ENCODE measurements at regions not wholly inside any gene's neighbourhood (a gene's known extent, or its start where the extent isn't known, plus 50 kb on each side); places are given as distances from the start of the nearest gene placed in this dataset.

DNA sequence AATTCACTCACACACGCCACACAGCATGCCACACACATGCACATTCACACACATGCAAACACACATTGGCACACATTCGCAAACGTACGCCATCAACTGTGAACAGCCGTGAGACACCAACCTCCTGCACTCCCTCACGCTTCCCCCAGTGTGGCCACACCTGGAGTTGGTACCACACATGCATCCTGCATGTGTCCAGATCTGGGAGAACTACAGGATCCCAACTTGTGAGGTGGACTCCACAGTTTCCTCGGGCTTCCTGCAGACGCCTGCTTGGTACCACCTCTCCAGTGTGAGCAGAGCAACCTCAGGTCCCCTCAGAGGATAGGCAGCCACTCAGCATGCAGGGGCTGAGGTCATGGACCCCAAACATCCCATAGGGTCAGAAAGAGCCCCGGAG, 239.0 kb downstream of the EIPR1 start:
- DNase-seq, result no peak

DNA sequence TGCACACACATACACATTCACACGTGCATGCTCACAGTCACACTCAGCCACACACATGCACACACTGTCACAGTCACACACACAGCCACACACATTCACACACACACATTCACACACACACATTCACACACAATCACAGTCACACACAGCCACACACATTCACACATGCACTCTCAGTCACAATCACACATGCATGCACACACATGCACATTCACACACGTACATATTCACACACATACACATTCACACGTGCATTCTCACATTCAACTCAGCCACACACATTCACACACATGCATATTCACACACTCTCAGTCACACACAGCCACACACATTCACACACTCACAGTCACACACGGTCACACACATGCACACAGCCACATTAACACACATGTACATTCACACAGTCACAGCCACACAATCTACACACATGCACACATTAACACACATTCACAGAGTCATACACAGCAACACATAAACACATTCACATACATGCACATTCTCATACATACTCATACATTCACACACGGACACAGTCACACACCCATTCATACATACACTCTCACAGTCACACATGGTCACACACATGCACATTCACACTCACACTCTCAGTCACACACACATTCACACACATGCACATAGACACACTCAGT, 239.8 kb downstream of the EIPR1 start:
- no peak for DNase-seq

DNA sequence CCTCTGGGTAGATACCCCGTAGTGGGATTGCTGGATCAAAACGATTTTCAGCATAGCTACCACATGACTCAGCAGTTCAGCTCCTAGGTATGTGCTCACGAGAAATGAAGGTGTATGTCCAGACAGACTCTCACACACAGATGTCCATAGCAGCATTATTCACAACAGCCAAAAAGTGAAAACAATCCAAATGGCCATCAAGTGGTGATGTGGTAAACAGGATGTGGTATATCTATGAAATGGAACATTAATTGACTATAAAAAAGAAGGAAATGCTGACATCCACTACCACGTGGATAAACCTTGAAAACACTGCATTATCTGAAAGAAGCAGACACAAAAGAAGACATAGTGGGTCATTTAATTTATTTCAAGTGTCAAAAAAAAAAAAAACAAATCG, 241.9 kb downstream of the EIPR1 start:
- no peak for DNase-seq

DNA sequence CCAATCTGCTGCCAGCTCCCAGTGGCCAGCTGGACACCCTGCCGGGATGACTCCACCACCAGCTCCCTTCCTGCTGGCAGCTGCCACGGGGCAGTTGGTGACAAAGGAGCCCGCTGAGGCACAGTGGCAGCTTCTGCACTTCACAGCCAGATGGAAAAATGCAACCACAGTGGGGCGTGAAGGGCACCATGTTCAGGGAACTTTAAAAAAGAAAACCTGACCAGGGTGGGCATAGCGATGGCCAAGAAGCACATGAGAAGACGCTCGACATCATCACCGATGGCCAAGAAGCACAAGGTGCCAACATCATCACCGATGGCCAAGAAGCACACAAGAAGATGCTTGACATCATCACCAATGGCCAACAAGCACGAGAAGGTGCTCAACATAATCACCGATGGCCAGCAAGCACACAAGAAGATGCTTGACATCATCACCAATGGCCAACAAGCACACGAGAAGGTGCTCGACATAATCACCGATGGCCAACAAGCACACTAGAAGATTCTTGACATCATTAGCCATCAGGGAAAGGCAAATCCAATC, 243.5 kb downstream of the EIPR1 start:
- DNase-seq, result no peak

DNA sequence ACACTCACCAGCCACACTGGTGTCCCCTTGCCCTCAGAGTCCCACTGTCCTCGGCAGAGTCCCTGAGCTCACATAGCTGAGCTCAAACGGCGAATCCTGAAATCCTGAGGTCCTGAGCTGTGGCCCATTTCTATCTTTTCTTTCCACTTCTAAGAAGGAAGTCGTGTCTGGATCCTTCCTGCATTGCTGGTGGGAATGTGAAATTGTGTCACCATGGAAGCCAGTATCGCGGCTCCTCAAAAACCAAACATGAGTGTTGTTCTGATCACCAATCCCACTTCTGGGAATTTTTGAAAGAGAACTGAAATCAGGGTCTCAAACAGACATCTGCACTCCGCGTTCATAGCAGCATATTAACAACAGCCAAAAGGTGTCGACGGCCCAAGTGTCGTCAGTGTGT, 244.7 kb downstream of the EIPR1 start:
- DNase-seq, result no peak

DNA sequence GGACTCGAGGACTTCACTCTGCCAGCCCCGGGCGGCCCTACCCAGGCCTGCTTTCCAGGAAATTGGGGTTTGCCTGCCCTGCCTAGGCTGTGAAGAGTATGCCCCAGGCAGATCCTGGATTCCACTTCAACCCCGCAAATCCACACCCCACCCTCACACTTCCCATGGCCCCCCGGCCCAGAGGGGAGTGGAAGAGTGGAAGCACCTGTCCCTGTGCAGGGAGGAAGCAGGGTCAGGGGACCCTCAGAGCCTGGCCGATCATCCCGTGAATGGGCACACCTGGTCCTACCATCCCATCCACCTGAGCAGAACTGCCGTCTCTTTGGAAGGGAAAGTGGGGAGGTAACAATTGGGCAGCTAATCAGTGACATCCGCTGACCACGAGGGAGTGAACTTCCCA, 245.2 kb downstream of the EIPR1 start:
- no peak for DNase-seq

DNA sequence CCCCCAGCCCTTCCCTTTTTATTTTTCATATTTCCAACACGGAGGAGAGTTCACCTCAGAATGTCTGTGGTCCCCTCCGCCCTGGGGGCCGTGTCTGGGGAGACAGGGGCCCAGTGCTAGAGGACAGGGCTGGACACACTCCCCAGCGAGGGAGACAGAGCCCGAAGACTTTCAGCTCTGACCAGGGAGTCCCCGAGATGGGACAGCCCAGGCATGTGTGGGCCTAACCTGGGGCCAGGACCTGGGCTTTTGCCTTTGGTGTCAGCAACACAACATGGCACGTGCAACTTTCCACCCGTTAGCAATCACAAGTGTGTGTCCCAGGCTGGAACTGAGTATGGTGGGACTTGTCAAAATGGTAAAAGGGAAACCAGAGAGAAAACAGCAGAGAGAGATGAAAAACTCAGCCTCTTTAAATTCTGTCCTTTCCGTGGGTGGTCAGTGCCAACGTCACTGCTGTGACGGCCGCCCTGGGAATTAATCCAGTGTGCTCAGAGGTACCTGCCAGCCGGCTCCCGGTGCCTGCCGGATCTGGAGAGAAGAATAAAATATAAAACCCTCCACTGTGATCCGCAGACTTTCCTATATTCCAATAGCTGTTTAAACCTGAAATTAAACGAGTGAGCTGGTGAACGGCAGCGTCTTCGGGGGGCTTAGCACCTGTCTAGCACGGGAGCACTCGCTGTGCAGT, 245.8 kb downstream of the EIPR1 start:
- DNase-seq, result no peak

DNA sequence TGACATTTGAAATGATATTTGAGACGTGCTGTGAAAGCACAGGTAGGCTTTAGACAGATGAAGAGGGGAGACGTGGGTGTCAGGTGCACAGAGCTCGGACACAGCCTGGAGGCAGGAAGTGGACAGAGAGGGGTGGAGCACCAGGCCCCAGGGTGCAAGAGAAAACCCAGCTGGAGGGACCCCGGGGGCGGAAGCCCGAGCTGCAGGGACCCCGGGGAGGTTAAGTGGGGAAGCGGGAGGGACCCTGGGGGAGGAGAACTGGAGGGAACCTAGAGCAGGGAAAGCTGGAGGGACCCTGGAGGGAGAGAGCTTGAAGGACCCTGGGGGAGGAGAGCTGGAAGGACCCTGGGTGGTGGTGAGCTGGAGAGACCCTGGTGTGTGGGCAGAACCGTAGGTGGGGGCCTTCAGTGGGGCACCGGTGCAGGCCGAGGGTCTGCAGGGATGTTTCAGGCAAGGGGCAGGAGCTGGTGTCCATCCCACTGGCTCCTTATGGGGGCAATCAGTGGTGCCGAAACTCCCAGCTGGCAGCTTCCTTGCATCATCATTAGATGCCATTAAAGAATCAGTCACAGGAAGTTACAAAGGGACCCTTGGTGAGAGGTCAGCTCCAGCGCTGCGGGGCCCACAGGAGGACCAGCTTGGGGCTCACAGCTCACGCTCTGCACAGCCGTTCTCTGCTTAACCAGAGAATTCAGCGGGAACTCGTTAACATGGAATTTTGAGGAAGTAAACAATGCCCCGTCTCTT, 246.6 kb downstream of the EIPR1 start:
- DNase-seq, result no peak

DNA sequence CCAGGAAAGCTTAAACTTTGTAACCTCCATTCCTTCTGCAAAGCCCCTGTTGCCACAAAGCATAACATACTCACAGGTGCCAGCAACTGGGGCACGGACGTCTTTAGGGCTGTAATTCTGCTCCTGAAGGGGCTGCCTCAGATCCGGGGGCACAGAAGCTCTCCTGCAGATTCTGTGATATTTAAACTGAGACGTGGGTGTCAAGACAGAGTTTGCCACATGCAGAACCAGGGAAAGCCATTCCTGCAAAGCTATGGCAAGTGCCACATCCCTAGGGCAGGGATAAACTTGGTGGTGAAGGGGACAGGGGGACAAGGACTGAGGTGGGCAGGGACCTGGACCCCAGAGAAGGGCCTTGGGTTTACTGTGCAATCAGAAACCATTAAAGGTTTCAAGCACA, 247.2 kb downstream of the EIPR1 start:
- no peak for DNase-seq

DNA sequence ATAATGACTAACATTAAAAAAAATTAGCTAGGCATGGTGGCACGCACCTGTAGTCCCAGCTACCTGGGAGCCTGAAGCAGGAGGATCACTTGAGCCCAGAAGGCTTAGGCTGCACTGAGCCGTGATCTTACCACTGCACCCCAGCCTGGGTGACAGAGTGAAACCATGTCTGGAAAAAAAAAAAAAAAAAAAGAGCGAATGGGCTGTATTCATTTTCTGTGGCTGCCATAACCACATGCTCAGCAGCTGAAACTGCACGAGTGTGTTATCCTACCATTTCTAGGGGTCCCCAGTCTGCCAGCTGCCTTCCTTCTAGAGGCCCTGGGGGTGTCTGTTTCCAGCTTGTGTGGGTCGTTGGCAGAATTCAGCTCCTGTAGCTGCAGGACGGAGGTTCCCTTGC, 247.8 kb downstream of the EIPR1 start:
- DNase-seq, result no peak

DNA sequence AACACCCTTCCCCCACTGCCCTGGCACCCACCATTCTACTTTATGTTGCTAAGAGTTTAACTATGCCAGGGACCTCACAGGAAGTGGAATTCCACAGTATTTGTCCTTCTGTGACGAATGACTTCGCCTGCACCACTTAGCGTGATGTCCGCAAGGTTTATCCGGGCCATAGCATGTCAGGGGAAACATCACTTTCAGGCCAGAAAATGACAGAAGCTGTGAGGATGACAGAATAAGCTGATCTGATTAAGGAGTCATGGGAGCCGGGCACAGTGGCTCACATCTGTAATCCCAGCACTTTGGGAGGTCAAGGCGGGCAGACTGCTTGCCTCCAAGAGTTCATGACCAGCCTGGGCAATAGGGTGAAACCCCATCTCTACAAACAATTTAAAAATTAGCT, 248.8 kb downstream of the EIPR1 start:
- no peak for DNase-seq

DNA sequence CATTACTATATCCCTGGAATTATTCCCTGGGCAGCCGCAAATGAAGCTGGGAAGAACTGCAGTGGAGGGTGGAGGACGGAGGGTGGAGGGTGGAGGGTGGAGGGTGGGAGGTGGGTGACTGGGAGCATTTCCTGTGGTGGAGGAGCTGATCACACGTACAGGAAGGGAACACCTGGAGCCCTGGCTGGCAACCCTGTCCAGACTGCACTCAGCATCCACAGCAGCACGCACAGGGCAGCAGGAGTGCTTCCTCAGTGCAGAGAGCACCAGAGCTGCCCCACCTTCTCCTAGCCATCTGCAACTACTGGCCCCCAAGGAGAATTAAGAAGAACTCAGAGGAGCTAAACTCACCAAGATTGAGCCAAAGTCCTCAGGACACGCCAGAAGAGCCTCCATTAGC, 249.9 kb downstream of the EIPR1 start:
- no peak for DNase-seq

DNA sequence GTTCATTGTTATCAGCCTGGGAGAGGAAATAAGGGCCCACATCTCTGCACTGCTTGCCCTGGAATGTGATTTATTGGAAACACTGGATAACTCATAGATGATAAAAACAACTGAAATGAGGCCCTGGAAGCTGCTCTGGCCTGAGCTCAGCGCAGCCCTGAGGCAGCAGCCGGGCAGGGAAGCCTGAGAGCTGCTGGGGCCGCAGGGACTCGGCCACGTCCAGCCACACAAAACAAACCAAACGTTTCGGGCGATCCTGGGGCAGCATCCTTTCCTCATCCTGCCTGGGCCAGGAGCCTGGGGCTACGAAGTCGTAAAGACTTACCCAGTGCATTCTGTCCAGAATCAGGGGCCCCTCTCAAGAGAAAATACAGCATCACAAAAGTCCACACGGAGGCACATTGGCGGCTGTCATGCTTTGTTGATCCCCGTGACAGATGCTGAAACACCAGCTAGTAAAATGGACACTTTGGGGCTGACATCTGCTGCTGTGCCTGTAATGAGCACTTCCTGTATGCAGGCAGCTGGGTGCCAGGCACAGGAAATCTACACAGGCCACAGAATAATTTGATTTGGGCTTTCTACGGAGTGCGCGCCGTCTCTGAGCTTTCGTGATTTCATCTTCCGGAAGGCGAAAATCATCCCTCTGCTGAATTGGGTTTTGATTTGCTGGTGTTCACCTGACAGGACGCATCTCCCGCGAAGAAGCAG, 250.6 kb downstream of the EIPR1 start:
- no peak for DNase-seq

DNA sequence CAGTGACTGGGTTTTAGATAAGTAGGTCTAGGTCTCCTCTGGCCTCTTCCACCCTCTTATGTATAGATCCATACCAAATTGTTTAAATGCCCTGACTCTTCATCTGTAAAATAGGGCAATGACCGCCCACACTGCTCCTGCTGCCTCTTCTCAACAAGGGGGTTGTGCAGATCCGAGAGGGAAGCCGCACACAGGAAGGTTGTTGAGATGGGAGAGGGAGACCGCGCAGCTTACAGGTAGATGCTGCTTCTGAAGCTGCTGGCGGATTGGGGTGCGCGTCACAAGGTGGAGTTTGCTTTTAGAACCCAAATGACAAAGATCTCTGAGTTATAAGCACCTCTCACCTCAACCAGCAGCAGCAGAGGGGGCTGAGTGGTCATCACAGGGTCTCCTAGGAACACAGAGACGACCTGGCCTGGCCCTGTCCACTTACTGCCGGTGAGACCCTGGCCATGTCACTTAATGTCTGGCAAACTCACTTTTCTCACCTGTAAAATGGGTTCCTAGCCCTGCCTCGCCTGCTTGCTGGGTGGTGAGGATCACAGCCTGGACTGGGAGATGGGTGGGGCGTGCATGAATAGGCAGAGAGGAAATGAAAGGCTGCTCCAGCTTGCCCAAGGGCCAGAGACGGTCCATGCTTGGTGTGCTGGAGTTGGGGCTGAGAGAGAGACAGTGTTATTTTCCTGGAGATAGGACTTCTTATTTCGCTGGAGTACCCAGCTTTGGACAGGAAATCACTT, 251.3 kb downstream of the EIPR1 start:
- DNase-seq, result no peak

DNA sequence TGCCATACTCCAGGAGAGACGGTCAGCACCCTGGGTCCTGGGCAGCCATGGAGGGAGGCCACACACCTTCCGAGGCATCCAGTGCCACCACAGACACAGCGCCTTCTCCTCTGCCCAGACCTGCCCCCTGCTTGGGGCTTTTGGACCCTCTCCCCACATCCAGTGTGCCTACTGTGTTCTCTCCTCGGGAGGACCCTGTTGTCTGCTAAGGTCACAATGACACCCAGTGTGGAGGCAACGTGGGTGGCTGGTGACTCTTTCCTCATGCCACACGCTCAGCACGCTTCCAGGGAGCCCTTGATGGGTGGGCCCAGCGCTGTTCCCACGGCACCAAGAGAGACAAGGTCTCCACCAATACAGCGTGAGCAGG, 251.9 kb downstream of the EIPR1 start:
- no peak for DNase-seq

DNA sequence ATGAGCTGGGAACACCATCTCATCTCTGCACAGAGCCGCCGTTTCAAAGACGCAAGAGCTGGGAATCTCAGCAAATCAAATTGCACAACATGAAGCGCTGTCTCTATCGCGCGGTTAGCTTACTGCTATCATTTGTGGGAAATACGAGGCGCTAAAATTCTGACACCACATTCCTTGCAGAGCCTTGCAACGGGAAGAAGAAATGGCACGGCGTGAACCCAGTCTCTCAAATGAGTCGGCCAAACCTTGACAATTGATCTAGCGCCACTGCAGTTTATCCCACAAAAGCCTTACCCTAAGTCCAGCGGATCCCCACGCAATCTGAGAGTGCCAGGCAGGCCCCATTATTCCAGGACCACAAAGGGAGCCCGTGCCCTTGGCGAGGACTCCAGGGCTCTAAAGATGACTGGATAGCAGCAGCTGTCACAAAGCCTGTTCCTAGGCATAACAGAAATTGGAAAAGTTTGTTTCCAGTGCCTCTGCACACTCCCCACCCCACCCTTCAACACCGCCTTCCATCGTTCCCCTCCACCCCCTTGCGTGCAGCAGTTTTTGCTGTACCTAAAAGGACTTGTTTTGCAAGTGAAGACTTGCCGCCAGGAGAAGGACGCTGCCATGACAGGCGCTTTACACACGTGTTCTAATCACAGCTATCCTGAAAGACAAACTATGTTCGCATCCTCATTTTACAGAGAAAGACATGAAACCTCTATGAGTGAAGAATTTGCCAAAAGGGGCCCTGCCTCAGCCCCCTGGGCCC, 252.4 kb downstream of the EIPR1 start:
- DNase-seq, result no peak

DNA sequence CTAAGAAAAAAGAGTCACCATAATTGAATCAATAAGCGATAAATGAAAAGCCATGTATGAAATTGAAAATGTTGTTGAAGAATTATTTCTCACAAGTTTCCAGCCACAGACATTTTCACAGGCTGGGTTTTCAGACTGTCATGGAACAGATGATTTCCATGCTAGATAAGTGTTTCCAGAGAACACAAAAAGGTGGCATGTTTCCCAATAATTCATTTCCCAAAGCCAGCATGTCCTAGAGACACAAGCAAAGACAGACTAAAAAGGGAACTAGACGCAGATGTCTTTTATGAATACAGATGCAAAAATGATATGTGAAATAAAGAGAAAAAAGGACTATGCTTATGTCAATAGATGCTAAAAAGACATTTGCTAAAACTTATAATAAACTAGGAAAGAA, 255.1 kb downstream of the EIPR1 start:
- no peak for DNase-seq

DNA sequence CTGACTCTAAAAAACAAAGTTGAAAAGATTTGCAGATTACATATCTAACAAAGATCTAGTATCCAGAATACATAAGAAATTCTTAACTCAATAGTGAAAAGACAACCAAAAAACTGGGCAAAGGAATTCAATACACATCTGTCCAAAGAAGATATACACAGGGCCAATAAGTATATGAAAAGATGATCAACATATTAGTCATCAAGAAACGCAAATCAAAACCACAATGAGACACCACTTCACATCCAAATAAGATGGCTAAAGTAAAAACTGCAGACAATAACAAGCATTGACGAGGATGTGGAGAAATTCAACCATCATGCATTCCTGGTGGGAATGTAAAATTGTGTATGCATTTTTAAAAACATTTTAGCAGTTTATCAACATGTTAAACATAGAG, 256.0 kb downstream of the EIPR1 start:
- DNase-seq, result no peak

DNA sequence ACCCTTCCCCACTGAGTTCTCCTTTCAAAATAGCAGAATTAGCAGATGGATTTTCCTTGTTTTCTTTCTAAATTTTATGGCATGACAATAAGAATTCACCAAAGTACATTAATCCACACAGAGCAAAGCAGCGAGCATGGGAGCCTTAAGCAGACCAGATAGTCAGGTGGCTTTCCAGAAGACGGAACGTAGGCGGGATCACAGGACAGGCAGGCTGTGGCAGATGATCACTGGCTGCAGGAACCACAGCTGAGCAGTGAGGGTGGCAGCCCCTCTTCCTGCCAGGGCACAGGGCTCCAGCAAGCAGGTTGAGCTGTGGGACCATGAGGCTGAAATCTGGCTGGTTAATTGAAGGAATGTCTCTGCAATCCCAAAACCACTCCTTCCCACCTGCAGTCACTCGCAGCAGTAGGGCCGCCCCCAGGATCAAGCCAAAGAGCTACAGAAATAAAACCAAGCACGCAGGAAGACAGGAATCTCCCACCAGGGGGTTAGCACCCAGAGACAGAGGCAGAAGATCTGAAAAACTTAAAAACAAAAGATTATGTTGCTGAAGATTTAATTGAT, 259.9 kb downstream of the EIPR1 start:
- no peak for DNase-seq

DNA sequence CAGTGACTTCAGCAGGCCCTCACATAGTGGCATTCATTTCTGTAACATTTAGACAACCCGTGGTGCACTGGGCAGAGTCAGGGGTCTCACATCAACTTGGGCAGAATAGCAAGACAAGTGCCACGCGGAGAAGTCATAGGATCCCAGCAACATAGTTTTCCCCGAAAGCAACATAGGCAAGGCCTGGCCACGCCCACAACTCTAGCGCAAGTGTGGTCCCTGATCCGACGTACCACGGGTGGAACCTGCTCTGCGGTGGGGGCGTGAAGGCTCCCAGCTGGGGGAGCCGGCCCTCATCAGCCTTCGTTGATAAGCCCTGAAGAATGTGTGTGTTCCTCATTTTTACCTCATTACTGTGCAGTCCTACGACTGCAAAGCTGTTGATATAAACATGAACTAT, 261.2 kb downstream of the EIPR1 start:
- no peak for DNase-seq

DNA sequence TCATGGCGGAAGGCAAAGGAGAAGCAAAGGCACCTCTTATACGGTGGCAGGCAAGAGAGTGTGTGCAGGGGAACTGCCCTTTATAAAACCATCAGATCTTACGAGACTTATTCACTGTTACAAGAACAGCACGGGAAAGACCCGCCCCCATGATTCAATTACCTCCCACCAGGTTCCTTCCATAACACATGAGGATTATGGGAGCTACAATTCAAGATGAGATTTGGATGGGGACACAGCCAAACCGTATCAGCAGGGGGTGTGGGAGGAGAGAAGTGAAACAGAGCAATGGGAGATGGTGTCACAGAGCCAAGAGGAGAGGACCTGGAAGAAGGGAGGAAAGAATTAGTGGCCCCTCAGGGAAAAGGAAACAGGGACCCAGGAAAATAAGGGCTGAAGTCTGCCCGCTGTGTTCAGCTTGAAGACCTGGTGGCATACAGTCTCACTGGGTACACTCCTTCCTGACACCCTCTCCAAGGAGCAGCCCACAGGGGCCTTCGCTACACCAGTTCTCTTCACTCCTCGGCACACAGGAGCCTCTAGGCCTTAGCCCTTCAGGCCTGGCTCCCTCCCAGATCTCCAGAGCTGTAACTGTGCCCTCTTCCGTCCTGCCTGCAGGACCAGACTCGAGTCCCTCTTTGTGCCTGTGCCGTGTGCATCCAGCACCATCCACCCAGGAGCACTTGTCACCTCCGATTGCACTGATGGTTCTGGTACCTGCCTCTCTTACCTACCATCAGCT, 262.1 kb downstream of the EIPR1 start:
- DNase-seq, result no peak

Data from hematopoietic multipotent progenitor cell treated with erythropoietin and hydrocortisone succinate and interleukin-3 and kit ligand, for 6 days (in vitro differentiated cells).